ENCODE measurements at regions not wholly inside any gene's neighbourhood (a gene's known extent, or its start where the extent isn't known, plus 50 kb on each side); places are given as distances from the start of the nearest gene placed in this dataset.

- TF ChIP-seq CTCF (IDR thresholded peaks at IDR 0.05) (no peak), POLR2A (IDR thresholded peaks at IDR 0.05) (no peak), POLR2AphosphoS5 (IDR thresholded peaks at IDR 0.05; ENCODE audit: insufficient read depth in 1 of 2, low read depth in 1 of 2) (no peak)
Observed at GRCh38 chr2:16351541-16351940, 314.1 kb downstream of the CYRIA start.
